Endothelial cell (in vitro differentiated cells): ENCODE measurements at regions not wholly inside any gene's neighbourhood (a gene's known extent, or its start where the extent isn't known, plus 50 kb on each side); places are given as distances from the start of the nearest gene placed in this dataset.

ENCODE experiments used
- DNase-seq: peaks from one replicate; pipeline ENCODE4 v3.0.0; 2021; ENCODE audit warnings: low spot score
- H3K27ac Mint-ChIP-seq: one replicate; pipeline ENCODE4 v1.8.0; 2021; ENCODE audit warnings: mixed read lengths, inconsistent platforms; ENCODE audit not compliant: unreplicated experiment
- H3K27me3 Mint-ChIP-seq: one replicate; pipeline ENCODE4 v1.8.0; 2021; ENCODE audit warnings: mild to moderate bottlenecking, moderate library complexity, mixed read lengths, inconsistent platforms; ENCODE audit not compliant: unreplicated experiment
- H3K36me3 Mint-ChIP-seq: one replicate; pipeline ENCODE4 v1.8.0; 2021; ENCODE audit warnings: mild to moderate bottlenecking, low read depth, mixed read lengths, inconsistent platforms; ENCODE audit not compliant: unreplicated experiment
- H3K4me1 Mint-ChIP-seq: one replicate; pipeline ENCODE4 v1.8.0; 2021; ENCODE audit warnings: mild to moderate bottlenecking, mixed read lengths, inconsistent platforms; ENCODE audit not compliant: unreplicated experiment
- H3K4me3 Mint-ChIP-seq: one replicate; pipeline ENCODE4 v1.8.0; 2021; ENCODE audit warnings: mild to moderate bottlenecking, mixed read lengths, inconsistent platforms; ENCODE audit not compliant: unreplicated experiment
- H3K9me3 Mint-ChIP-seq: one replicate; pipeline ENCODE4 v1.8.0; 2021; ENCODE audit warnings: mixed read lengths, inconsistent platforms; ENCODE audit not compliant: unreplicated experiment
- CTCF ChIP-seq: fragments of 200-600 bp; sonication (generic); IDR thresholded peaks from one replicate; pipeline ENCODE4 v1.5.0; 2021; ENCODE audit warnings: antibody characterized with exemption; ENCODE audit not compliant: unreplicated experiment

- H3K36me3 Mint-ChIP-seq = no peaks in the 10 kb centered on the region
- no peaks in the 10 kb centered on the region for H3K4me1 Mint-ChIP-seq
- H3K27me3 Mint-ChIP-seq = no peaks in the 10 kb centered on the region
- TF ChIP-seq CTCF = no peak
- no peak overlapping the region for H3K27ac Mint-ChIP-seq
- DNase-seq = no peak
- no peaks in the 10 kb centered on the region for H3K9me3 Mint-ChIP-seq
- H3K4me3 Mint-ChIP-seq = no peak overlapping the region
These were observed 211.6 kb upstream of the PRPS1L1 start for GRCh38 chr7:18239212-18239611.

GRCh38 chr7:18241543-18242231, 214.0 kb upstream of the PRPS1L1 start:
- TF ChIP-seq CTCF = no peak
- no peak for DNase-seq
- no peak overlapping the region for H3K4me3 Mint-ChIP-seq
- H3K4me1 Mint-ChIP-seq = no peaks in the 10 kb centered on the region
- no peaks in the 10 kb centered on the region for H3K36me3 Mint-ChIP-seq
- peaks cover 3% of the 10 kb centered on the region for H3K27me3 Mint-ChIP-seq
- no peak overlapping the region for H3K27ac Mint-ChIP-seq
- H3K9me3 Mint-ChIP-seq = no peaks in the 10 kb centered on the region

- DNase-seq = no peak
- Mint-ChIP-seq H3K27me3 (peaks cover 3% of the 10 kb centered on the region), H3K27ac (no peak overlapping the region), H3K4me3 (no peak overlapping the region), H3K4me1 (no peaks in the 10 kb centered on the region), H3K9me3 (no peaks in the 10 kb centered on the region), H3K36me3 (no peaks in the 10 kb centered on the region)
- TF ChIP-seq CTCF = no peak
These were observed 216.1 kb upstream of the PRPS1L1 start for GRCh38 chr7:18243731-18244130.

- TF ChIP-seq CTCF = no peak
- Mint-ChIP-seq H3K27me3 (peaks cover 2% of the 10 kb centered on the region), H3K36me3 (no peaks in the 10 kb centered on the region), H3K4me1 (no peaks in the 10 kb centered on the region), H3K4me3 (no peak overlapping the region), H3K27ac (no peak overlapping the region), H3K9me3 (no peaks in the 10 kb centered on the region)
- DNase-seq = no peak
These were observed 222.5 kb upstream of the PRPS1L1 start for GRCh38 chr7:18250133-18250532.

- Mint-ChIP-seq H3K4me1 (no peaks in the 10 kb centered on the region), H3K9me3 (no peaks in the 10 kb centered on the region), H3K27ac (no peak overlapping the region), H3K4me3 (no peak overlapping the region), H3K27me3 (no peaks in the 10 kb centered on the region), H3K36me3 (no peaks in the 10 kb centered on the region)
- TF ChIP-seq CTCF = no peak
- DNase-seq = no peak
These were observed 230.1 kb upstream of the PRPS1L1 start for GRCh38 chr7:18257711-18258110.
